HG03039 (cell line): ENCODE measurements at regions not wholly inside any gene's neighbourhood (a gene's known extent, or its start where the extent isn't known, plus 50 kb on each side); places are given as distances from the start of the nearest gene placed in this dataset.

ENCODE experiments used
- ATAC-seq: cut with Tn5 transposase; IDR thresholded peaks from one replicate; pipeline ENCODE4 v1.9.1; 2021; ENCODE audit warnings: mild to moderate bottlenecking, moderate library complexity; ENCODE audit not compliant: unreplicated experiment

GRCh38 chr1:69409731-69410456 is 157.8 kb upstream of the LRRC7 start:
- no peak for ATAC-seq

DNA sequence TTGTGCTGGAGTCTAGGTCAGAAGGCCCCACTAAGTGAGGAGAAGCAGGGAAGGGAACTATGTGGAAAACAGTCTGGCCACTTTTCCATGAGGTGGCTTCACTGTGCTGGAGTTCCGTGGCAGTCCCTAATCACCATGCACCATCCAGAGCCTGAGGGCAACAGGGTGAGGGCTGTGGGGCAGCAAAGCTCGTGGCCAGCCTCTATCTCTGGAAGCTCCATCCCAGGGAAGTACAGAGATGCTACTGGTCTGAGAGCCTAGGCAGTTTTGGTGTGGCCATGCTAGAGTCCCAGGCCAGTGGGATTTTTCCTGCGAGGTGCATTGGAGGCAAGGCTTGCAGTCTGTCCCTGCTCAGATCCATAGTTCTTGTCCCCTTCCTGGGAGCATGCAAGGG is 157.3 kb upstream of the LRRC7 start:
- no peak for ATAC-seq

GRCh38 chr1:69410893-69411292 is 156.8 kb upstream of the LRRC7 start:
- no peak for ATAC-seq

GRCh38 chr1:69411617-69412016 is 156.1 kb upstream of the LRRC7 start:
- no peak for ATAC-seq

GRCh38 chr1:69413129-69413528 is 154.6 kb upstream of the LRRC7 start:
- no peak for ATAC-seq

DNA sequence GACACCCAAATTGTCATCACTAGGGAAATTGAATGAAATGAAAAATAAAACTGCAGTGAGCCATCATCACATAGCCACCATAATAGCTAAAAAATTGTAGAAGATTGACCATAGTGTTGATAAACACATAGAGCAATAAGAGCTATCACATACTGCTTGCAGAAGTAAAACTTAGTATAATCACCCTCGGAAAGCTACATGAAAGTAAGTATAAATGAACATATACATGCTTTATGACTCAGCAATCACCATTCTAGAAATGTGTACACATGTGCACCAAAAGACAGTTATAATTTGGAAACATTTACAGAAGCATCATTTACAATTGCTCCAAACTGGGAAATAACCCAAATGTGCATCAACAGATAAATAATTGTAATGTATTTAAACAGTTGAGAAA is 153.1 kb upstream of the LRRC7 start:
- ATAC-seq: no peak

GRCh38 chr1:69421286-69421685 is 146.4 kb upstream of the LRRC7 start:
- no peak for ATAC-seq

- ATAC-seq: no peak
Measured at GRCh38 chr1:69425871-69426270, 141.9 kb upstream of the LRRC7 start.

DNA sequence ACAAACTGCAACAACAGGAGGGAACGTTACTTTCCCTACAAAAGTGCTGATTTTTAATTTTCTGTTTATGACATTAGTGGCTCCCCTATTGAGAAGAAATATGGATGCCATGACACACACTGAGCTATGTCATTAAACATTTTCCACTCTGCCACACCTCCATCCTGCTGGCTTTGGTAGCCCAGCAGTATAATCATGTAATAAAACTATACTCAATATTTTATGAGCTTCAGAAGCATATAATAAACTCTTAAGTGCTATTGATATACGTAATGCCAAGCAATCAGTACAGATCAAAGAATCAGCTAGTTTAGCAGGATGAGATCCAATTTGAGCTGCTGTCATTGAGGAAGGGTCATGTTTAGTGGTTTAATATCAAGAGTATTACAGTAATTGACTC is 141.3 kb upstream of the LRRC7 start:
- ATAC-seq: no peak

GRCh38 chr1:69433073-69433472 is 134.6 kb upstream of the LRRC7 start:
- no peak for ATAC-seq

- no peak for ATAC-seq
Measured at GRCh38 chr1:69436151-69436550, 131.6 kb upstream of the LRRC7 start.

- ATAC-seq: no peak
Measured at GRCh38 chr1:69438056-69438795, 129.5 kb upstream of the LRRC7 start.

DNA sequence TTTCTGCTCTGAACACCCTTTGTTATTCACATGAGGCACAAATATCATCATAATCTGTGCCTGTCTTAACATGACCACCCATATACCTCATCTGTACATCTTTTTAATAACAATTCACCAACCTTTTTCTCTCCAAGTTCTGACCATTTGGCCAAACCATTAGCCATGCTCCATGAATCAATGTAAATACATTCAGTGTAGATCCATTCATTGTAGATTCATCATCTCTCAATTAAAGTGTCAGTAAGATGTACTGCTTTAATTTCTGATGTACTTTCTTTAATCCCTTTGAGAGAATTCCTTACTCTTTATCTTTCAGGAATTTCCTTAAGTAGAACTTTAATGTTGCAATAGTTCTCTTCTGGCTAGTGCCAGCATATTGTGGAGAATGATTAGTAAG is 126.2 kb upstream of the LRRC7 start:
- no peak for ATAC-seq

DNA sequence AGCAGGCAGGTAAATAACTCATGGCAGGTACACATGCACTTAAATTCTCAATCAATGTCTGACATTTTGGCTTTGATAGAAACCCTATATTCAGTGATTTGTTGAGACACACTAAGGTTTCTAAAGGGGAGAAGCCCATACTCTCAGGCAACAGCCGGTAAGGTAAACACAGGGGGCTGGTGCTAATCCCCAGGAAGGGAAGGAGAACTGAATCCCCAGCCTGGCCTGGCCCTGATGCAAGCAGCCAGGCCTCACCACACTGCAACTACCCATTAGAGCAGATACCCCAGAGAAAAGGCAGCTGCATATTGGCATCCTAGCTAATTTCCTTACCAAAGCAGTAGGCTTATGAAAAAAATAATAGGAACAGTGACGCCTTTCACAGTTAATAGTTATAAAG is 116.5 kb upstream of the LRRC7 start:
- ATAC-seq: no peak

DNA sequence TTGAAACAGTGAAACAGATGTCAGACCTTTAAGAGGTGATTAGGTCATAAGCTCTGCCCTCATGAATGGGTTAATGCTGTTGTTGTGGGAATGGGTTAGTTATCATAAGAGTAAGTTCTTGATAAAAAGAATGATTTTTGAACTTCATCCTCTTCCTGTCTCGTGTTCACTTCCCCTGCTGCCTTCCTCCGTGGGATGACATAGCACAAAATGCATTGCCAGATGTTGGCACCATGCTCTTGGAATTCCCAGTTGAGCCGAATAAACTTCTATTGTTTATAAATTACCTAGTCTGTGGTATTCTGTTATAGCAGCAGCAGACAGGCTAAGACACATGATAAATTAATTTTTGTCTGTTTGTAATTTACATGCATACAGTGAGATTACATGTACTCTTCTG is 112.0 kb upstream of the LRRC7 start:
- no peak for ATAC-seq

DNA sequence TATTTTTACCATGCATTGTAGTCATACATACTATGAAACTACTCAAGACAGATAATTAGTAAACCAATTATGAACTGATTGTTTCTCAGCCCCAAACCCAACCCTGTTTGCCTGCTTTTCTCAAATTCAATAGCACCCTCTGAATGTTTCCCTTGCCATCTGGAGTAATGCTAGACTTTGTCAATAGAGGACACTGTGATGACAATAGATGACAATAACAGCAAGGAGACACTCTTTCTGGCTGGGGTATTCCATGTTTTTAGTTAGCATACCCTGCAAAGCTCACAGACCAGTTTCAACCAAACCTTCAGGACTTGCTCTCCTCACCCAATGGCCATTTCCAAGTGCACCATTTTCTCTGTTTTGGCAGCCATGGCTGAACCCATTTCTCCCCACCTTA is 108.5 kb upstream of the LRRC7 start:
- ATAC-seq: no peak

- ATAC-seq: no peak
Measured at GRCh38 chr1:69475021-69475420, 92.7 kb upstream of the LRRC7 start.

- ATAC-seq: no peak
Measured at GRCh38 chr1:69479734-69480133, 88.0 kb upstream of the LRRC7 start.

GRCh38 chr1:69483246-69483645 is 84.5 kb upstream of the LRRC7 start:
- ATAC-seq: no peak

- ATAC-seq: no peak
Measured at GRCh38 chr1:69485616-69486015, 82.1 kb upstream of the LRRC7 start.

- ATAC-seq: no peak
Measured at GRCh38 chr1:69491416-69491815, 76.3 kb upstream of the LRRC7 start.

DNA sequence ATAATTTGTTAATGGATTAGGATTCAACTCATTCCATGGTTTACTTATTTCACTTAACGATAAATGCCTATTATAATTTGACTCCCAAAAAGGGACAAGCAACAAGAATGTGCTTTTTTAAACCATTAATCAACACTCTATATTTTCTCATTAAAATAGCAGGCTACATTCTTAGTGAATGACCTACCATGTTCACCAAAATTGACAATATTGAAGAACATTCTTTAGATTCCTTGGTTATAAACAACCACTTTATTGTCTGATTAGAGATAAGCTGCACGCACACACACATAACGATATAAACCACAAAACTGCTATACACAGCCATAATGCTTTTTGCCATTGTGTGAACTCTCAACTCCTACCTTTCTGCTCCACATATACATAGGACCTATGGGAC is 75.4 kb upstream of the LRRC7 start:
- ATAC-seq: no peak

- ATAC-seq: no peak
Measured at GRCh38 chr1:69494221-69494620, 73.5 kb upstream of the LRRC7 start.
